ENCODE measurements at regions not wholly inside any gene's neighbourhood (a gene's known extent, or its start where the extent isn't known, plus 50 kb on each side); places are given as distances from the start of the nearest gene placed in this dataset.
"Not testable (repeated sequence)": the region's sequence is repeated elsewhere in the genome, so short reads cannot be mapped to it uniquely, and the experiment has no call there.

- TF ChIP-seq CTCF, POLR2A (IDR thresholded peaks at IDR 0.05): not testable (repeated sequence)
Measured at GRCh38 chr1:797649-798048, 111.2 kb upstream of the OR4F16 start.

Data from body of pancreas (tissue), 4 donors.